CD4-positive, alpha-beta T cell treated with Interferon gamma for 1 hour (primary cell): ENCODE measurements at regions not wholly inside any gene's neighbourhood (a gene's known extent, or its start where the extent isn't known, plus 50 kb on each side); places are given as distances from the start of the nearest gene placed in this dataset.

ENCODE experiments used
- DNase-seq: peaks from one replicate; pipeline ENCODE4 v3.0.0-alpha.2; 2020

DNA sequence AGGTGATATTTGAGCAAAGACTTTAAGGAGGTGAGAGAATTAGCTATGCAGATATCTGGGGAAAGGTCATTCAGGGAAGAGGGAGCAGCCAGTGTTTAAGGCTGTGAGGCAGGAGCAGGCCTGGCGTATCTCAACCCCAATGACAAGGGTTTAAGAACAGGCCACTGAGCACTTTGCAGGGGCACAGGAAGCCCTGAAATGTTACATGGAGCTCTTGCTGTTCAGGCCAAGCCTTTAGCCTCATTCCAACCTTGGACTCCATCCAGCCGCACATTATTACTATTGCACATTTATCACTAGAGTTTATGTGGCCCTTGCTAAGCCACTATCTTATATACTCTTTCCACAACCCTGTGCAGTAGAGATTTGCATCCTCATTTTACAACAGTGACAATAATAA is 114.0 kb downstream of the EFNB1 start:
- no peak for DNase-seq

DNA sequence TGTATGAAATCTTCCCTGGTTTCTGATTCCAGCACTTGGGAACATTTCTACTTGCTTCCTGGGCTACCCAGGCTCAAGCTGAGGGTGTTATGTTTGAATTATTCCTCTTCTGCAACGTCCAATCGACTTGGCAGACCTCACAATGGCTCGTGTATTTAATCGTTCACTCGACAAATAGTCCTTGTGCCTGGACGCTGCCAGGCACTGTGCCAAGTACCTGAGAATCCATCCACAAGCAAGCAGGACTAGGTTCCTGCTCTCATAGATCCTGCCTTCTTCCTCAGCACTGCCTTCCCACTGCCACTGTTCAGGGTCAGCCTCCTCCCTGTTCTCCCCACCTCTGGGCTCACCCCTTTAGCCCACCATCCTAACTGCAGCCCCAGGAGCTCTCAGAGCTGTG is 113.3 kb downstream of the EFNB1 start:
- no peak for DNase-seq

DNA sequence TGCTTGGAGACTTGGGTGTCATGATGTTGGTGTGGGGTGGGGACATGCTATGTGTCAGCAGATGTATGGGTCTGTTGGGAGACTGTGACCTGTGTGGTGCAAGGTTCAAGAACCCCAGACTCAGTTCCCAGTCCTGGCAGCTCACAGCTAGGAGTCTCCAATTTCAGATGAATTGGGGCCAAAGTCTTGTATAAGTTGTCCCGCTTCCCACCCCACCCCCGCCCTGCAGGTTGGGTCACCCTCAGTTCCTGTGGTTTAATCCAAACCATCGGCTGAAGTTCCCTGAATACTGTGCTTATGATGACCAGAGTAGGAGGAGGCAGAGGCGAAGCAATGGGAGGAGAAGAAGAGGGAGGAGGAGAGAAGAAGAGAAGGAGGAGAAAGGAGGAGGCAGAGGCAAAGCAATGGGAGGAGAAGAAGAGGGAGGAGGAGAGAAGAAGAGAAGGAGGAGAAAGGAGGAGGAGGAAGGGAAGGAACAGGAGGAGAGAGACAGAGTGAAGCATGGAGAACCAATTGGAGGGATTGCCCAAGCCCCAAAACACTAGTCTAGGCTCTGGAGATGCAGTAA is 112.6 kb downstream of the EFNB1 start:
- DNase-seq = no peak

DNA sequence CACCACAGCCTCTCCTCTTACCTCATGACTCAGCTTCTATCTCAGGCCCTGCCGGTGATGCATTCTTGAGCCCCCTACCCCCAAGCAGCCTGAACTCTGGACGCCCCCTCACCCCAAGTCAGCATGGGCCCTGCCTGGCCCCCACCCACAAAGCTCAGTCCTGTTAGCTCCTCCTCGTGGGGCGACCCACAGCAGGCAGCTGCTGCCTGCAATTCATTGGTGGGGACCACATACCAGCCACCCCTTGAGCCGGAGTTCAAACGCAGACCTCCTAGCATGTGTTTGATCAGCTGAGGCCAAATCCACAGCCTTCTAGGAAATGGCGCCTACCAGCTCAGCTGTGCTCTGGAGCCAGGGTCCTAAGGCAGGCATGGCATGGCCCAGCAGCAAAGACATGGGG is 111.8 kb downstream of the EFNB1 start:
- no peak for DNase-seq

DNA sequence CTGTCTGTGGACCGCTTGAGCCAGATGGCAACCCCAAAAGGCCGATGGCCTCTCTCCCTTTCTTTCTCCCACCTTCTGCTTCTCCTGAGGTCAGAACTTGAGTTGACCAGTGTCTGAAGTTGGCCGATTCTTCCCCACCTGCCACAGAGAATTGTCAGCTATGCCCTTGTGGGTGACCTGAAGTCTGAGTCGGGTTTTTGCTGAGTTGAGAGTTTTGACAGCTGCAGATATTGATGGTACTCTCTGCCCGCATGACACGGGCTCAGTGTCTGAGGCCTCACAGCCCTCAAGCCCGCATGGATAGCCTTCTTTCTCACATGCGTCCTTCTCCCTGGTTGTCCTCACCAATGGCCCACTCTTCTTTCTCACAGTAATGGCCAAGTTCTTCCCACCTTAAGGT is 111.0 kb downstream of the EFNB1 start:
- DNase-seq = no peak

DNA sequence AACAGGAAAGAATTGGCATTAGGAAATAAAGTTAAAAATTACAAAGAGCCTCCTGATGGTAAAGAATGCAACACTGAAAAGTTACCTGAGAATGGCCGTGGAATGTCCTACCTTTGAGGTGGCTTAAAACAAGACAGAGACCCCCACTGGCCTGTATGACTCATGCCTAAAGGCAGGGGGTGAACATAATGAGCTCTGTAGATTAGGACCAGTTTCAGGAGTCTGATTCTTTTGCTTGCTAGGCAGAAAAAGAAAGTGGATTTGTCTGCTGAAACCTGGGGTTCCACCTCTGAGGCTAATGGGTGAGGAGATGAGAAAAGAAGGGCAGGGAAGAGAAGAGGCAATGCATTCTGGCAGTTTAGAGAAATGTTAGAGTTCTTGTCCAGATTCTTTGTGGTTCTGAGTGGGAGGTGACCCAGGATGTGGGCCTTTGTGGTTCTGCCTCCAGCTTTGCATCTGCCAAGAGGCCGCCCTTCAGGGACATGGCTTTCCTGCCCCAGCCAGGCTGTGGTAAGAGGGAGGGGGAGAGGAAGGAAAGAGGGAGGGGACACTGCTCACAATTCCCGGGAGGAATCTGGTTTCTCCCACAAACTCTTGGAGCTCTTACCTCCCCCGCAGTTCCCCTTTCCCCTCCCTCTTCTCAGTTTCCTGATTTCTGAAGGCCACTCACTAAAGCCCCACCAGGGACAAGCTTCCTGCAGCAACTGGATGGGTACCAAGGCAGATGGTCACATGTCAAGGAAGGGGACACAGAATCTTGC is 109.6 kb downstream of the EFNB1 start:
- no peak for DNase-seq

DNA sequence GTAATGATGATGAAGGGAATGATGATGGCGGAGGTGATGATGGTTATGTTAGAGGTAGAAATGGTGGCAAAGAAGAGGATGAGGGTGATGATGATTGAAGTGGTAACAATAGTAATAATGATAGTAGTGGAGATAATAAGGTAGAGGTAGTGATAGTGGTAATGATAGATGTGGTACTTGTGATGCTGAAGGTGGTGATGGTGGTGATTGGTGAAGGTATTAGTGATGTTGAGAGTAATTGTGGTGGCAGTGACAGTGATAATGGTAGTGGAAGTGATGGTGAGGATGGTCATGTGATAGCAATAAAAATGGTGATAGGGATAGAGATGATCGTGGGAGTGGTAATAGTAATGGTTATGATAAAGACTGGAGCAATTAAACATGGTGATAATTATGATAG is 108.8 kb downstream of the EFNB1 start:
- no peak for DNase-seq

DNA sequence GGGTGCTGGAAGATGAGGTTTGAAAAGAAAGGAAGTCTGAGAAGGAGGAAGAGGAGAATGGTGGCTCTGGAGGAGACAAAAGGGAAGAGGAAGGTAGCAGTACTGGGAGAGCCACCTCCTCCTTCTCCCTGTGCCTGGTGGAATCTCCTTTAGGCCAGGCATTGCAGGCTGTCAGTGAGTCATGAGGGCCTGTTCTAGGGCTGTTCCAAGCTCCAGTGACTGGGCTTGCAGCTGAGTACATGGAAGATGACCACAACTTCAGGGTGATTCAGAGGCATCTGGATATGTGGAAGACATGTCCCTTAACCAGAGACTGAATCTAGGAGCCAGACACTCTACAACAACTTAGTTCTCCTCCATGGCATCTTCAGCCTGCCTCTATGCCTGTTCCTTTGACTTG is 107.8 kb downstream of the EFNB1 start:
- no peak for DNase-seq

DNA sequence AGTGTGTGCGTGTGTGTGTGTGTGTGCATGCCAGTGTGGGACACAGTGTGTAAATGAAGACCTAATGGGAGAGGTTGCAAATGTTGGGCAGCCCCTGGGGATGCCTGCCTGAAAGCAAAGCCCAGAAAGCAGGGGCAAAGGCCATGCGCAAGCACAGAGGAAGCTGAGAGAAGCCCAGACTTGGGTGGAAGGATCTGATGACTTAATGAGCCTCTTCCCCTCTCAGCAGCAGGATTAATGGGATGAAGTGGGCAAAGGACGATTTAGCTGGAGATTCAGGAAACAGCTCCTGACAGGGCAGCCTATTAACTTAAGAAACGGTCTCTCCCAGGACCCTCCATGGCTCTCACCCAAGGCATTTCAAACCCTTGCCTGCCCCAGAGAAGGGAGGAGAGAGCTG is 107.3 kb downstream of the EFNB1 start:
- DNase-seq = no peak

DNA sequence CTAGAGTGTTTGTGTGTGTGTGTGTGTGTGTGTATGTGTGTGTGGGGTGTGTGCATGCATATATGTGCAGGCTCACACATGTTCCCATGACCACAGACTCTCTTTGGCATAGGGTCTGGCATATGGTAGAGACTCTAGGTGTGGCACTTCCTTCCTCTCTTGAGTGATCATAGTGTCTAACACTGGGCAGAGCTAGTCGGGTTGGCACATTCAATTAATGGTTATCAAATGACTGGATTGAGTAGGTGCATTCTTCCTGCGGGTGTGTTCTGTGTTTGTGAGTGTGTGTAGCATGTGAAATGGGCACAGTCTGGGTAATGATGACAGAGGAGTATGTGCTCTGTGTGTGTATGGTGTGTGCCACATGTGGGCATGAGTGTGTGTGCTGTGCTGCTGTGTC is 106.5 kb downstream of the EFNB1 start:
- DNase-seq = no peak

DNA sequence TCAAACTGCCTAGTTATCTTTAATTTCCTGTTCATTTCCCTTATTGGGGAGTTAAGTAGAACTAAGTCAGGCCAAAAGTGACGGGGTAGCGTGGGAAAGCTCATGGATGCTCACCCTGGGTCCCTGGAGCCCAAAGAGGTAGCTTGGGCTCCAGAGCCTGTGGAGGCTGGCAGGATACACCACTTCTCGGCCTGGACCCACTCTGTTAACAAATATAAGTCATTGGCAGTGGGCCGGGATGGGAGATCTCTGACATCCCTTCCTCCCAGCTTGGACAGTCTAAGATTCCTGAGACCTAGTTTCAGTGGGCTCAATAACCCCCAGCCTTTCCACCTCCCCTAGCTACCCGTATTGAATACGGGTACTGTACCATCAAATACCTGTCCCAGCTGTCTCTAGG is 106.1 kb downstream of the EFNB1 start:
- DNase-seq = no peak

DNA sequence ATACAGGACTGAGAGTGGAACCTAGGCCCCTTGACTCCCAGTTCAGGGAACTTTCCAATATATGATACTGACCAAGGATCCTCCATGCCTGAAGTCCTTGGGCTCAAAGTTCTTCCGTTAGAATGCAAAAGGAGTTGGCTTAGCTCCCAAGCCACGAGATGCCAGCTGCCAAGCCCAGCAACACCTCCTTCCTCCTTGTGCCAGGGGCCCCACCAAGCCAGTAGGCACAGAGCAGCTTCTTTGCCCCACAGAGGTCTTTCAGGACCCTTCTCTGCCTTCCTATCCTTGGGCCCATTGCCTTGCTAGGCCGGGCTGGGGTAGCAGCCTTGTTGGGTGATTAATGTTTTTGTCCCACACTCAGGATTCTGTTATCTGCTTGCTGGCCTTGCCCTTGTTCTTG is 105.6 kb downstream of the EFNB1 start:
- no peak for DNase-seq

DNA sequence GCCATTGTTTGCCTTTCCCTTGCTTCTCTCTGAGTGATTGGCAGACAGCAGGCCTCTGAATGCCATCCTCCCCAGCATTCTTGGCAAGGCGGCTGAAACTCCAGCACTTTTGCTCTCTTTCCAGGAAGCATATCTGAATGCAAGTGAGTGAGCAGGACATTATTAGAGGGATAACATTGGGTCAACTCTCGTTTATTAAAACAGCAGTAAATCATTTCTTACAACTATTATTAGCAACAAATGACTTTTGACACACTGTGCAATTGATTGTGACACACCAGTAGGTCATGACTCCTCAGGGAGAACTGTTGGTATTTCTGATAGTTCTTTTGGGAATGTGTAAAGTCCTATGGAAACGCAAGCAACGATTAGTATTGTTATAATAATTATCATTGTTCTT is 103.8 kb downstream of the EFNB1 start:
- DNase-seq = no peak

DNA sequence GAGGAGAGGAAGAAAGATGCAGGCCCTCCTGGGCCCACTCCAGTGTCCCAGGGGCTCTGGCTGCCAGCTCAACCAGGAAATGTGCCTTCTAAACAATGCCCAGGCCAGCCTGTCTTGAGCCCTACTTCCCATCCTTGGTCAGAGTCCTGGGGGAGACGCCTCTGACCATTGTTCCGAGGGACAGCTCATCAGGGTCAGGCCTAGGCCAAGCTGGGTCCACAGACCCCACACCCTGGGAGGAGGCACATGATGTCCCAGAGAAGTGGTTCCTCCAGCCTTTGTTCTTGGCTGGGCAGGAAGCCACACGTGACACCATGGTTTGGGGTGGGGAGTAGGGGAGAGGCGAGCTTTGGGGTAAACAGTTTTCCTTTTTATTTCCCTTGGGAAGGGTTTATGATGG is 102.5 kb downstream of the EFNB1 start:
- no peak for DNase-seq

DNA sequence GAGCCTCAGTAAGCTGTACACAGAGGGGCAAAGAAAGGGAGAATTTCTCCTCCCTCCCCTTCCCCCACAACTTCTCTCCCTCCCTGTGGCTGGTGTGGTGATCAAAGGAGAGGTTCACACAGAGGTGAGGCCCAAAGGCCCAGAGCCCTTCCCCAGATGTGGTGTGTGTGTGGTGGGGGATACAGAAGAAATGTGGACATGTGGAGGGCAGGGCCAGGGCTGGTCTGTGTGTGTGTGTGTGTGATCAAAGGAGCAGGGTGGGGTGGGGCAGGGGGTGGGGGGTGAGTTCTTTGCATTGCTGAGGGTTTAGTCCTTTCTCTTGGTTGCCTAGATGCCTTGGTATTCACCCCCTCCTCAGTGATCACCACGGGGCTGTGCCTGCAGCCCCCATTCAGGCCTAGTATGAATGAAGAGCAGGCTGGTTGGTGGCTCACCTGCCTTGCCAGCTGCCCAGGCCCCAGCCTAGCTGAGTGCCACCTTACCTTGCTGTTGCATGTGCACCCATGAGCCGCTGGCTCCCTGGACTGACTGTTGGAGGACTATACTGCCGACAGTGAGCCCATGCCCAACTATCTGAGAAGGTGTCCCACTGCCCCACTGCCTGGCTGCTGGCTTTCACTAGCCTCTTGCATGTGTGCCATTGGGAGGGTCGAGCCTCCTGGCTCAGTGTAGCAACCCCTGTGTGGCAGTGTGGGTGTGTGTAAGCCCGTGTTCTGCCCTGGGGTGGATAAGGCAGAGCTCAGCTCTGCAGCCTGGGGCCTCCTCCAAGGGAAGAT is 101.9 kb downstream of the EFNB1 start:
- DNase-seq = no peak

DNA sequence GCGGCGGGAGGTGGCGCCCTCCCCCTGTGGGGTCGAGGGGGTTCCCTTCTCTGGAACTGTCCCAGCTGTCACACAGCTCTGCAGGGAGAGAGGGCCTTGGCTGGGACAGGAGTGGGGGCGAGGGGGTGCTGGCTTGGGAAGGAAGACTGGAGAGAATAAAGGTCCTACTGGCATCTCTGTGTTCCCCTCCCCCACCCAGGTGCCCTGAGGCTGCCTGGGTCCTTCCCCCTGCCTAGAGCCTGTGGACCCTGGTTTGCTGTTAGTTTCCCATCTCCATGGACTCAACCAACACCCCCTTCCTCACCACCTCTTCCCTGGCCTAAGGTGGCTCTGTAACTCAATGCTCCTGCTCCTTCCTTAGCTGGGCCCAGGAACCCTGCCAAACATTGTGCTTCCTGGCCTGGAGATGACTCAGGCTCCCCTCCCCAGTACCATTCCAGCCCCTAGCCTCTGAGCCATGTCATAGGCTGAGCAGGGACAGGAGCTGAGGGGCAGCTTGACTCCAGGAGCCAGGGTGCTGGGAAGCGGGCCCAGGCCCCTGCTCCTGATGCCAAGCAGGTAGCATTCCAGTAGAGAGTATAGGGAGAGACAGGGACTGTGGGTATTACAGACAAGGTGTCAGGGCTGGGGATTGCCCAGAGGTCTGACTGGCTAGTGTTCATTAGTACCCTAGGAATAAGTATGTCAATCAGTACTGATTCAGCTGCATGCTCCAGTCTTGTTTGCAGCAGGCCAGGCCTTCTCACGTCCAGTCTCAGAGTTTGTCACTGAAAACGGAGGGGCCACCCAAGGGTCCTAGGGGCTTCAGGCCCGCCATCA is 100.7 kb downstream of the EFNB1 start:
- DNase-seq = no peak

DNA sequence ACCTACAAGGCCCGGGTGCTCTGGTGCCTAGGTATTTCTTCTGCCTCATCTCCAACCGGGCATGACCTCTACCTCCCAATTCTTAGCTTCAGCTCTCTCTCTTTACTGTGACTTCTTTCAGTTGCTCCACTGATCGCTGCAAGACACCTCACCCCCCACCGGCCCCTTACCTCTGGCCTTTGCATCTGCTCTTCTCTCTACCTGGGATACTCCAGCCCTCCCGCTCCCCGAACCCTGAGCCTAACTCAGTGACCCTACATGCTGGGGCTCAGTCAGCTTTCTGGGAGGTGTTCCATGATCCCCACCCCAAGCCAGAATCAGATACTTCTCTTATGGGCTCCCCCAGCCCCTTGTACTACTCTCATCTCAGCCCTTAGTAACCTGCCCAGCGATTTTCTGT is 99.6 kb downstream of the EFNB1 start:
- no peak for DNase-seq

DNA sequence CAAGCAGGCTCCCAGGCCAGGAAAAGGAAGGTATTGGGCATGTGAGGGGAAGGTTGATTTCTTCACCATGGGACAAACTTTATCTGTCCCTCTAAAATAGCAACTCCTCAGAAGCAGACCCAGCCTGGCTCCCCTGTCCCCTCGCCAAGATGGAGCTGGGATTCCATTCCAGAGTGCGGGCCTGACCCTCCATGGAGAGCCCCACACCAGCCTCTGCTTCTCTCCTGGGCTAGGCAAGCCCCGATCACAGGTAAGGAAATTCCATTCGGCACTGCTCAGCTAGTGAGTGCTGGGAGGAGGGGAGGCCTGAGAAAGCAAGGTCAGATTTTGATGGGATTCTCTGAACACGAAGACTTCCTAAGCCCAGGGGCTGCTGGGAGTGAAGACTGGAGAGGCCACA is 98.4 kb downstream of the EFNB1 start:
- no peak for DNase-seq

DNA sequence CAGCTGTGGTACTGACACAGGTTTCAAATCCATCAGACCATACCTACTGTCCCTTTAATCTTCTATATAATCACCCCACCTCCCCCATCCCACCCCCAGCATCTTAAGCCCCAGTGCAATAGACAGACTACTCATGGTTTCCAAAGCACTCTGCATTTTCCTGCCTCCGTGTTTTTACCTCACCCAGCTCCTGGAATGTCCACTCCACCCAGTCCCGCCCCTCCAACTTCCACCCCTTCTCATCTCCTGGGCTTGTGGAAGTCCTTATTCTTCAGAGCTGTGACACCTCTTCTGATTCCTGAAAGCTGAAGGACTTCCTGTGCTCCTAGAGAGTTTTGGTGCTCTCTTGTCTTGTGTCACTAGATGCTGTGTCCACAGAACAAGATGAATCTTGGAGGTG is 94.3 kb downstream of the EFNB1 start:
- DNase-seq = no peak

DNA sequence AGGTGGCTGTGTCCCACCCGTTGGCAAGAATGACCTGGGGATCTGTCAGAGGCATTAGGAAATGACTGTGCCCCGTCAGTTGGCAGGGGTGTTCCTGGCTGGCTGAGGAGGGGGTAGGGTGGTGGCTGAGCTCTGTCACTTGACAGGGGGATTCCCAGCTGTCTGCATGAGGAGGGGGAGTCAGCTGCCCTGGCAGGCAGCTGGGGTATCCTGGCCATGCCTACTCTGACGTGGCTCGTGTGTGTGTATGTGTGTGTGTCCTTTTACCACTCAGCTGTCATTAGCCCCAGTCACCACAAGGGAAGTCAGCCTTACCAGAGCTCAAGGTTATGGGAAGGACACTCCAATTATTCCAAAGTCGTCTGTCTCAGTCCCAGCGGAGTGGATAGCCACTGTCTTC is 93.2 kb downstream of the EFNB1 start:
- DNase-seq = no peak

DNA sequence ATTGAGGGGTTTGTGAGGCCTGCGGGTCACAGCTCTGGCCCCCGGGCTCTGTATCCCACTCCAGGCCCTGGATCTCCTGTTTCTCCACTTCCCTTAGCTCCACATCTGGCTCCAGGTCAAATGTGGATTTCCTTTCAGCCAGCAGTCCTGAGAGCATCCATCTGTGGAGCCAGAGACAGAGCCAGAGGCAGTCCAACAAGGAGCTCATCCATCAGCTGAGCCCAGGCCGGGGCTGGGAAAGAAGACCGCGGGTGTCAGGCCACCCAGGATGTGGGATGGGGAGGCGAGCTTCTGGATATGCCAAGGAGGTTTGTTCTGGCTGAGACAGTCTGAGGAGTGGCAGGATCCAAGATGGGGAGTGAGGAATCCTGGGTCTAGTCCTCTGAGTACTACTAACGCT is 91.7 kb downstream of the EFNB1 start:
- no peak for DNase-seq

DNA sequence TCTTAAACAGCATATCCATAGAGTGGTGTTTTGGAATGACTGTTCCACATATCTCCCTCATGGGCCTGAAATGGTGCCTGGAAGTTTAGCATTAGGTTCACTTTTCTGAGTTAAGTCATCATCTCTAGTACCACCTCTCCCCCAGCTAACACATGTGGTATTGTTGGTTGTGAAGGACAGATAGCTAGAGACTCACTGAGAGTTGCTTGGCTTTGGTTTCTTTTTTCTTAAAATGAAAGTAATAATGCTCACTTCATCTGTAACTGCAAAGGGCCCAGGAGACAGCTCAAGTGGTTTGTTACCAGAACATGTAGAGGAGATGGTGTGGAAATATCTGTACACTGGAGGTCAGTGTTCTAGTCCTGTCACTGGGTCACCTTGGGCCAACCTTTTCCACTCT is 90.9 kb downstream of the EFNB1 start:
- DNase-seq = no peak

DNA sequence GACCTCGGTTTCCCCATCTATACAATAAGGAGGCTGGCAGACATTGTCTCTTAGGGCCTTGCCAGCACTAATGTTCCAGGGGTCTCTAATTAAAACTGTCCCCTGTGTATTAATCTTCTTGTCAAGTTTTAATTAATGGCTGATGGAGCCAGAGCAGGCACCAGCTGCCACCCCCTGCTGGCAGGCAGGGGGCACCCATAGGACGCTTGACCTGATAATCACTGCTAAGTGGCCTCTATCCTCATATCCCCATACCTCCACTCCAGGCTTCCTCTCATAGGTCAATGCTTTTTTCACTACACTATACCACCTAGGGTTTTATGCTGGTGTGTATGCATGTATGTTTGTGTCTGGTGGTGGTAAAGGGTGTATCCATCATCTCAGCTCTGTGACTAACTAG is 89.4 kb downstream of the EFNB1 start:
- DNase-seq = no peak

DNA sequence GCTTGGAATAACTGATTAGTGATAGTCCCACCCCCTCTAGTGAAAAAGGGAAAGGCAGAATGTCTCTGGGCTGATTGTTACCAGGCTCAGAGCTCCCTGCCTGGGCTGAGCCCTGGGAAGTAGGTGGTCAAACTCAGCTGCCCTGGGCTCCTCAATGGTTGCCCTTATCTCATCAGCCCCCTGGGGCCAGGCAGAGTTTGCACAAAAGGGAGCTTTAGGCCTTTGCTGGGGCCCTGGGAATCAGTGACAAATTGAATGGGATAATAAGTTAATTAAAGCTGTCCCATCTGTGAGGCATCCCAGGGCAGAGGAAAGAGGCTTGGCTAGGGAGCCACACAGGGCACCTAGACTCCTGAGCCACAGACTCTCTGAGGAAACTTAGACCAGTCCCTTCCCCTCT is 89.0 kb downstream of the EFNB1 start:
- DNase-seq = no peak
